Thyroid gland (tissue), 4 donors: ENCODE measurements at regions not wholly inside any gene's neighbourhood (a gene's known extent, or its start where the extent isn't known, plus 50 kb on each side); places are given as distances from the start of the nearest gene placed in this dataset.

Experiments used
- CTCF ChIP-seq, 6 experiments: fragments of 200-600 bp in 3 of 6; fragments of 450-650 bp in 3 of 6; sonication (generic) in 3 of 6; IDR thresholded peaks; one replicate each; pipeline ENCODE4 v1.5.1; 2016 to 2019; ENCODE audit warnings: antibody characterized with exemption in 6 of 6, mild to moderate bottlenecking in 2 of 6, inconsistent platforms in 1 of 6, moderate library complexity in 1 of 6
- POLR2A ChIP-seq, 2 donors: fragments of 450-650 bp; IDR thresholded peaks; one replicate each; pipeline ENCODE4 v1.6.1; 2017; ENCODE audit warnings: antibody characterized with exemption in 2 of 2, mild to moderate bottlenecking in 2 of 2, moderate library complexity in 1 of 2

GRCh38 chr14:38915125-38915524, 187.9 kb downstream of the SEC23A start:
- TF ChIP-seq CTCF (IDR thresholded peaks at IDR 0.05) (no peak), POLR2A (IDR thresholded peaks at IDR 0.05) (no peak)
